Esophagus squamous epithelium (tissue), 5 donors: ENCODE measurements at regions not wholly inside any gene's neighbourhood (a gene's known extent, or its start where the extent isn't known, plus 50 kb on each side); places are given as distances from the start of the nearest gene placed in this dataset.
"Not testable (repeated sequence)": the region's sequence is repeated elsewhere in the genome, so short reads cannot be mapped to it uniquely, and the experiment has no call there.

Experiments
- DNase-seq: peaks from one replicate; lab custom pipeline; 2025; lab: John Stamatoyannopoulos, UW
- H3K27ac ChIP-seq, 4 donors: fragments of 200-600 bp; sonication (generic); one replicate each; pipeline ENCODE4 v1.5.1; 2016 to 2019; ENCODE audit warnings: mild to moderate bottlenecking in 1 of 4
- H3K27me3 ChIP-seq, 4 donors: fragments of 200-600 bp; sonication (generic); 1 replicate in 3 of 4; 2 replicates in 1 of 4; pipeline versions ENCODE4 v1.5.1 to v1.6.0; 2017 to 2021; ENCODE audit warnings: antibody characterized with exemption in 1 of 4
- H3K36me3 ChIP-seq, 3 donors: fragments of 200-600 bp; sonication (generic); one replicate each; pipeline ENCODE4 v1.5.1; 2016 to 2019
- H3K4me1 ChIP-seq, 3 donors: fragments of 200-600 bp; sonication (generic); one replicate each; pipeline ENCODE4 v1.5.1; 2017 to 2019
- H3K4me3 ChIP-seq, 4 donors: fragments of 200-600 bp; sonication (generic); 1 replicate in 3 of 4; 2 replicates in 1 of 4; pipeline ENCODE4 v1.5.1; 2016 to 2019; ENCODE audit warnings: mild to moderate bottlenecking in 2 of 4, moderate library complexity in 1 of 4
- H3K9me3 ChIP-seq, 3 donors: fragments of 200-600 bp; sonication (generic); one replicate each; pipeline ENCODE4 v1.5.1; 2016 to 2019
- CTCF ChIP-seq, 6 experiments: fragments of 450-650 bp in 4 of 6; fragments of 200-600 bp in 2 of 6; sonication (generic) in 2 of 6; IDR thresholded peaks; one replicate each; pipeline ENCODE4 v1.5.1; 2016 to 2019; ENCODE audit warnings: antibody characterized with exemption in 6 of 6, mild to moderate bottlenecking in 4 of 6, moderate library complexity in 4 of 6
- POLR2A ChIP-seq, 4 donors: fragments of 450-650 bp; IDR thresholded peaks; one replicate each; pipeline ENCODE4 v1.6.1; 2017; ENCODE audit warnings: antibody characterized with exemption in 4 of 4, mild to moderate bottlenecking in 4 of 4, moderate library complexity in 3 of 4
- WGBS, 2 donors: methylation state at CpG; one replicate each; pipeline ENCODE4 v1.1.5; 2018; 5-methylcytosine and 5-hydroxymethylcytosine counted together
- intact Hi-C: fragments of 100-400 bp; cut with DNase I; formaldehyde crosslinking; loops from one replicate; pipeline ENCODE4 v1.15.0; 2022
- donor health status: DM: yes; HTN: yes; CAD: no.

GRCh38 chrY:19601113-19601512 is 143.4 kb downstream of the KDM5D start:
- Histone ChIP-seq H3K4me3 (no peak overlapping the region), H3K36me3 (peaks cover 0 to 30% (median 0%) of the 10 kb centered on the region in 3 donors), H3K9me3 (no peaks in the 10 kb centered on the region), H3K27ac (no peak overlapping the region), H3K4me1 (no peaks in the 10 kb centered on the region), H3K27me3 (no peaks in the 10 kb centered on the region)
- intact Hi-C loops = no loop called here
- TF ChIP-seq CTCF (IDR thresholded peaks at IDR 0.05) (no peak), POLR2A (IDR thresholded peaks at IDR 0.05) (no peak)
- 90% methylated on average over 3 of the region's 3 CpGs; no CpG with 5 or more reads in 1 of the 2 donors for WGBS, 2 donors
- DNase-seq = no peak

GRCh38 chrY:19600711-19601110 is 143.8 kb downstream of the KDM5D start:
- no peaks in the 10 kb centered on the region for H3K9me3 ChIP-seq
- 71% methylated on average over 3 of the region's 3 CpGs; no CpG with 5 or more reads in 1 of the 2 donors for WGBS, 2 donors
- TF ChIP-seq POLR2A (IDR thresholded peaks at IDR 0.05) = no peak
- no peak for TF ChIP-seq CTCF (IDR thresholded peaks at IDR 0.05)
- H3K36me3 ChIP-seq = peaks cover 0 to 30% (median 0%) of the 10 kb centered on the region in 3 donors
- no peaks in the 10 kb centered on the region for H3K27me3 ChIP-seq
- no peak overlapping the region for H3K4me3 ChIP-seq
- DNase-seq = no peak
- no peak overlapping the region for H3K27ac ChIP-seq
- intact Hi-C loops = no loop called here
- no peaks in the 10 kb centered on the region for H3K4me1 ChIP-seq

- H3K27me3 ChIP-seq = no peaks in the 10 kb centered on the region
- no peaks in the 10 kb centered on the region for H3K9me3 ChIP-seq
- intact Hi-C loops = no loop called here
- DNase-seq = no peak
- no peak for TF ChIP-seq POLR2A (IDR thresholded peaks at IDR 0.05)
- no peak for TF ChIP-seq CTCF (IDR thresholded peaks at IDR 0.05)
- H3K4me1 ChIP-seq = no peaks in the 10 kb centered on the region
- no peak overlapping the region for H3K27ac ChIP-seq
- H3K4me3 ChIP-seq = no peak overlapping the region
- H3K36me3 ChIP-seq = peaks cover 0 to 55% (median 0%) of the 10 kb centered on the region in 3 donors
These were observed 154.3 kb downstream of the KDM5D start for GRCh38 chrY:19590235-19590634.

GRCh38 chrY:19589664-19590063 is 154.9 kb downstream of the KDM5D start:
- no peak overlapping the region for H3K27ac ChIP-seq
- intact Hi-C loops = no loop called here
- 76% methylated on average over 1 of the region's 1 CpG; no CpG with 5 or more reads in 1 of the 2 donors for WGBS, 2 donors
- H3K4me3 ChIP-seq = no peak overlapping the region
- H3K27me3 ChIP-seq = no peaks in the 10 kb centered on the region
- H3K9me3 ChIP-seq = no peaks in the 10 kb centered on the region
- no peaks in the 10 kb centered on the region for H3K4me1 ChIP-seq
- TF ChIP-seq CTCF (IDR thresholded peaks at IDR 0.05) (no peak), POLR2A (IDR thresholded peaks at IDR 0.05) (no peak)
- peaks cover 0 to 55% (median 0%) of the 10 kb centered on the region in 3 donors for H3K36me3 ChIP-seq
- DNase-seq = no peak

GRCh38 chrY:19587311-19587710 is 157.2 kb downstream of the KDM5D start:
- no peak overlapping the region for H3K27ac ChIP-seq
- WGBS, 2 donors = 81% methylated on average over 3 of the region's 3 CpGs; no CpG with 5 or more reads in 1 of the 2 donors
- no peak for DNase-seq
- H3K4me3 ChIP-seq = no peak overlapping the region
- no peaks in the 10 kb centered on the region for H3K4me1 ChIP-seq
- no peaks in the 10 kb centered on the region for H3K27me3 ChIP-seq
- H3K9me3 ChIP-seq = no peaks in the 10 kb centered on the region
- intact Hi-C loops = no loop called here
- H3K36me3 ChIP-seq = peaks cover 0 to 47% (median 0%) of the 10 kb centered on the region in 3 donors
- TF ChIP-seq POLR2A (IDR thresholded peaks at IDR 0.05) = no peak
- no peak for TF ChIP-seq CTCF (IDR thresholded peaks at IDR 0.05)

- H3K4me3 ChIP-seq, DNase-seq, H3K36me3 ChIP-seq, H3K27ac ChIP-seq, H3K4me1 ChIP-seq, H3K9me3 ChIP-seq, intact Hi-C loops, H3K27me3 ChIP-seq: not testable (repeated sequence)
- WGBS, 2 donors = 67% methylated on average over 3 of the region's 3 CpGs; no CpG with 5 or more reads in 1 of the 2 donors
These were observed 163.5 kb downstream of the KDM5D start for GRCh38 chrY:19580990-19581389.
